ENCODE measurements at regions not wholly inside any gene's neighbourhood (a gene's known extent, or its start where the extent isn't known, plus 50 kb on each side); places are given as distances from the start of the nearest gene placed in this dataset.
"Not testable (repeated sequence)": the region's sequence is repeated elsewhere in the genome, so short reads cannot be mapped to it uniquely, and the experiment has no call there.

- DNase-seq (ENCODE audit: low read depth): no peak
These were observed 53.0 kb upstream of the TNKS2 start for GRCh38 chr10:91745090-91745831.

- DNase-seq (ENCODE audit: low read depth): no peak
These were observed 54.8 kb upstream of the TNKS2 start for GRCh38 chr10:91743465-91743864.

DNA sequence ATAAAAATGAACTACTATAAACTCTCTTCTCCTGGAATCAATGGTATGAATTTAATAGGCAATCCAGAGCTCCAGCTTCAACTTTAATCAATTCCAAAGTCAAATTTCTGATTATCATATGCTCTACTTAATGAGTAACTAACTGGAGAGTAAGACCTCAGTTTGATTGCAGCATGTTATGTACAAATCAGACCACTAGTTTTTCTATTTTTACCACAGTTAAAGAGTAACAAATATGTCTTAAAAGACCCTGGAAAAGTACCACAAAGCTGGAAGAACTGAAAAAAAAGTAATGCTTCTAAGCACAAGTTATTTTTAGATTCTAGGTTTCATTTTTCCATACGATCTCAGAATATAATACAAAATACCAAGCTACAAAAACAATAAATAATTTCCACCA lies 56.0 kb upstream of the TNKS2 start:
- no peak for DNase-seq (ENCODE audit: low read depth)

- no peak for DNase-seq (ENCODE audit: low read depth)
These were observed 56.9 kb upstream of the TNKS2 start for GRCh38 chr10:91741356-91741755.

- no peak for DNase-seq (ENCODE audit: low read depth)
These were observed 57.8 kb upstream of the TNKS2 start for GRCh38 chr10:91740353-91740924.

DNA sequence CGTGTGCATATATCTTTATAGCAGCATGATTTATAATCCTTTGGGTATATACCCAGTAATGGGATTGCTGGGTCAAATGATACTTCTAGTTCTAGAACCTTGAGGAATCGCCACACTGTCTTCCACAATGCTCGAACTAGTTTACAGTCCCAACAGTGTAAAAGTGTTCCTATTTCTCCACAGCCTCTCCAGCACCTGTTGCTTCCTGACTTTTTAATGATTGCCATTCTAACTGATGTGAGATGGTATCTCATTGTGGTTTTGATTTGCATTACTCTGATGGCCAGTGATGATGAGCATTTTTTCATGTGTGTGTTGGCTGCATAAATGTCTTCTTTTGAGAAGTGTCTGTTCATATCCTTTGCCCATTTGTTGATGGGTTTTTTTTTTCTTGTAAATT lies 66.0 kb upstream of the TNKS2 start:
- DNase-seq (ENCODE audit: low read depth): not testable (repeated sequence)

DNA sequence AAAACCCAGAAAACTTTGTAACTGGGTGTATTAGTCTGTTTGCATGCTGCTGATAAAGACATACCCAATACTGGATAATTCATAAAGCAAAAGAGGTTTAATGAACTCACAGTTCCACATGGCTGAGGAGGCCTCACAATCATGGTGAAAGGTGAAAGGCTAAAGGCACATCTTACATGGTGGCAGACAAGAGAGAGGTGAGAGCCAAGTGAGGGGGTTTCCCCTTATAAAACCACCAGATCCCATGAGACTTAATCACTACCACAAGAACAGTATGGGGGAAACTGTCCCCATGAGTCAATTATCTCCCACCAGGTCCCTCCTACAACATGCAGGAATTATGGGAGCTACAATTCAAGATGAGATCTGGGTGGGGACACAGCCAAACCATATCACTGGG lies 68.9 kb upstream of the TNKS2 start:
- DNase-seq (ENCODE audit: low read depth): not testable (repeated sequence)

- DNase-seq (ENCODE audit: low read depth): no peak
These were observed 71.9 kb upstream of the TNKS2 start for GRCh38 chr10:91726355-91726754.

- no peak for DNase-seq (ENCODE audit: low read depth)
These were observed 73.3 kb upstream of the TNKS2 start for GRCh38 chr10:91724933-91725332.

- no peak for DNase-seq (ENCODE audit: low read depth)
These were observed 80.7 kb upstream of the PPP1R3C start for GRCh38 chr10:91713461-91714072.

DNA sequence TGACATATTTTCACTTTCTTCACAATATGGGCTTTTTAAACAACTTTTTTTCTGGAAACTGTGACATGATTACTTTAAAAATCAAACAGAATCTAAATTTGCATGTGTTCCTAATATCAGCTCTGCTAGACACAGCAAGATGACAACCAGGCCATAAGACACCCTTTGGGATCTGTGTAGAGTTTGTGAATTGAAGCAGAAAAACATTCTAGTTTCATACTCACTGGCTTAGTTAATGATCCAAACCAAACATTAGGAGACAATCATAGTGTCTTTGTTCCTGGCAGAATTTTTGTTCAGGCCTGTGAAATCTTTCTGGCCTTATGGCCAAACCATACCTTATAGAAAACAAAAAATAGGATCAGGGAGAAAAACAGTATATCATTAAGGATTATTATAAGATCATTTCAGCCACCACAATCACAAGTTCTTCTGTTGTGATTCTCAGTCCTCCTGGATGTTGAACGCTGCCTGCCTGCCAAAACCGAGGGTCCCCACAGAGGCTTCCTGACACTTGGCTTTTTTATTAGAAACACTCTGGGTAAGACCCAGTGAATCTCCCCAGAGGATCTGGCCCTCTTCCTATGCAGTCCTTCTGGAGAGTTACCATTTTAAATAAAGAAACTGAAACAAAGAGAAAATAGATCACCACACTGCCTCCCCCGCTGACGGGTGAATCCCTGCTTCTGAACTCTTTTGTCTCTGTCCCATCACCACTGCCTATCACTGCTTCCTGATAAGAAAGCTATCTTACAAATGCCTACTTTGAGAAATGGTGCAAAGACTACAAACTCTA lies 79.2 kb upstream of the PPP1R3C start:
- no peak for DNase-seq (ENCODE audit: low read depth)

GRCh38 chr10:91709394-91709798 lies 76.5 kb upstream of the PPP1R3C start:
- no peak for DNase-seq (ENCODE audit: low read depth)

DNA sequence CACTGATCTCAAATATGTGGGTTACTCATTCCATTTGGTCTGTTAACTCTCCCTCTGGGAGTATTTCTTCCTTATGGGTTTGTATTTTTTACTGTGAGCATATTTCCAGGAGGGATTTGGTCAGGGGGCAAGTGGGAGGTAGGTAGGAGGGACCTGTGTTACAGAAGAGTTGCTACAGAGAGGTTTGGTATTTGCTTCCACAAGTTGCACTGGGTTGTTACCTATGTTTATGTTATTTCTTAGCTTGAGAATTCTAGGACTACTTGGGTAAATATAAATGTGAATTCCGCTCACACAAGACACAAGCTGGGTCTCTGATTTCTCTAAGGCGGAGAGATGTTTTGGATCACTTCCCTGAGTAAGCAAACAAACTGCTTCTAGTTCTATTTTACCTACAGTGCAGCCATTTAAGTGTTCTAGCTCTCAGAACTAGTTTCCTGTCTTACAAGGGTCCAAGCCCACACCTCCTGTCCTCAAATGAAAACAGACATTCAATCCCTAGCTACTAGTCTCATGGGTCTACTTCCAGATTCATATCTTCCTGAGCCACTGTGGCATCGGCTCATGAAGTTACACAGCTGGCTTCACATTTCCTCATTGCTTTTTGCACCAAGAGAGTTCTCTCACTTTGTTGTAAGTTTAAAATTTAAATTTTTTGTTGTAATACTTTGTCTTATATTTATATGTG lies 75.4 kb upstream of the PPP1R3C start:
- DNase-seq (ENCODE audit: low read depth): no peak

GRCh38 chr10:91707236-91707635 lies 74.4 kb upstream of the PPP1R3C start:
- DNase-seq (ENCODE audit: low read depth): no peak

GRCh38 chr10:91705948-91706670 lies 73.2 kb upstream of the PPP1R3C start:
- no peak for DNase-seq (ENCODE audit: low read depth)

DNA sequence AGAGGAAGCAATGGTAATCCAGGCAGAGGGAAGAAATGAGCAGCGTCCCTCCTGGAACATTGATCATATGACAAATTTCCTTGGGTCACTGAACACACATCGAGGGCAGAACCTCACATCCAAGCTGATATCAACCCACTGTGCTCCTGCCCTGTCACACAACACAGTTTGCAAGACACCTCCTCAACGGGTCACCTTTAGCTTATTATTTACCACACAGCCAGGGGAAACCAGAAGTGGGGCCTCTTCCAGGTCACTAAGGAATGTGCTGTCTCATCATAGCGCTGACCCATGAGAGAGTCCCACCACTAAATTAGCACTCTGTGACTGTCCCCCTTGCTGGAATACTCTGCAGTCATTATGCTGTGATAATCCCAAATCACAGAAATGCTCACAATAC lies 69.7 kb upstream of the PPP1R3C start:
- DNase-seq (ENCODE audit: low read depth): no peak

DNA sequence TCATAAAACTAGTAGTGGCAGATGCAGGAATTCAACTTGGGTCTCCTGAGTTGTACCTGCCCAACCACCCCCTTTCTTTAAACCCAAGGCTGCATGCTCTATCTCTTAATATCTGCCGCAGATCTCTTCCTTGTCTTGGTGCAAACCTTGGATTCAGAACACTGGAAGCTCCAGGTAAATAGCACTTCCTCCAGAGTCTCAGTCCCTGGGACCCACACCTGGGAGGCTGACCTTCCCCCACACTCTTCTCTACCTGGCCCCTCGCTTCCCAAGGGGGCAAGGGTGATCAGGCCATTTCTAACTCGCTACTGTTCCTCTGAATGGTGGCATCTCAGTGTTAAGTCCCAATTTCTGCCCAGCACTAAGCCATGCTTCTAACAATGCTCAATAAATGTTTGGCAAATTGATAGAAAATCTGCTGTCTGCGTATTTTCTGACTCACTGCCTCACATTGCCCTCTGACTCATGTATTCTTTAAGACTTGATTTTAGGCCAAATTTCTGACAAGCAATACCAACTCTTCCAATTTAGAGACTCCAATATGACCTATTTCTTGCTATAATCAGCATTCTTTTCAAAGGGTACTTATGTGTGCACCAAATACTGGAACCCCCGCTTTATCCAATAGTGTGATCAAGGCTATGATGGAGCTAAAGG lies 68.0 kb upstream of the PPP1R3C start:
- DNase-seq (ENCODE audit: low read depth): no peak

DNA sequence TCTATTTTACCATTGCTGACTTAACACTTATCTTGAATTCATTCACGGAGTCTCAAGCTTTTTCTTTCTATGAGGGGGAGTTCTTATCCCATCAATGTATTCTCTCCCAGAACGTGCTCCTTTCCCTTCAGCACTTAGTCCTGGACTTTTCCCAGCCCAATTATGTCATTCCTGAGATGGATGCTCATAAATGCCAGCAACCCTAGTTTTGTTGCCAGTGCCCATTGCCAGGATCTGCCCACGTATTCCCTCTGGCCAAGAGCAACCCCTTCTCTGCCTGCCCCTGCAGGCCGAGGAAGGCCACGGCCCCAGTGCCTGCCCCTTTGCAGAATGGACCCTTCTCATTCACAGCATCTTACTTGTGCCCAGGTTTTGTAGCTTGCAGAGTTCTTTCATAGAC lies 67.4 kb upstream of the PPP1R3C start:
- no peak for DNase-seq (ENCODE audit: low read depth)

DNA sequence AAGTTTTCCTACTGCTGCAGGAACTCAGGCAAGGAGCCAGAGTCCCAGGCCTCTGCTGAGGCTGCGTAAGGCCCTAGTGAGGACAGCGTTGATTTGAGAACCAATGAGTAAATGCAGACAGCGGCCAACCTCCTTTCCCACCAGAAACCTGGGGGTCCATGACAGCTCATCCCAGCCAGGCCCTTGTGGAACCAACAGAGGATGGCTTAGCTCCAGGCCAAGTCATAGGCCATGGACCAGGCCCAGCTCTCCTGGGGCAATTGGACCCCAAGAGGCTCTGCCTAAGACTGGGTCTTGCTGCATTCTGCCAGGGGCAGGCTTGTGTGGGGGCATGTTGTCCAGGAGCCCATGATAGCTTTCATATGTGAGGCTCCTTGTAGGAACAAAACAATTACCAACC lies 65.4 kb upstream of the PPP1R3C start:
- no peak for DNase-seq (ENCODE audit: low read depth)

DNA sequence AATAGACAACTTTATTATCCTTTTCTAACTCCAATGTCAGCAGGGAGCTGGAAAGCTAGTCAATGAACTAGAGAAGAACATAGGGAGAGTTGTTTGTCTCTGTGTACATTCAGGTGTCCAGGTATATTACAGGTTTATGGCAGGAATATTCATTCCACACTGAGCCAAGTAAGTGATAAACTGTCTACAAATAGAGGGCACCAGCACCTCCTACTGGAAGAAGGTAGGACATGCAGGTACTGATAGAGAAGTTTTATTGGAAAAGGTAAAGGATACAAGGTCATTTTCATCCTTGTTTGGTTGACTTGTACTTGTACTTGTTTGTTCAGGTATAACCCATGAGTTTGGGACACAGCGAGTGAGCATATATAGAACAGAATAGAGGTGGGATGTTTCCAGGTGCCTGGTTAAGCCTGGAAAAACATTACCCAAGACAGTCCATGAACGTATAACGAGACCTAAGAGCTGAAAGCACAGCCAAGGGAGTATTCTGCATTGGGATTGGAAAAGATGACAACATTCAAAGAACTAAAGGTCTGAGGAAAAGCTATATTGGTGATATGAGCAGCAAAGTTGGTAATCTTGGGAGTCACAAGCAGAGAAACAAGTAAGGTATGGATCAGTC lies 61.4 kb upstream of the PPP1R3C start:
- DNase-seq (ENCODE audit: low read depth): no peak

- no peak for DNase-seq (ENCODE audit: low read depth)
These were observed 59.1 kb upstream of the PPP1R3C start for GRCh38 chr10:91691981-91692380.

Data from GM04503 (cell line).